Right lobe of liver (tissue), 4 donors: ENCODE measurements at regions not wholly inside any gene's neighbourhood (a gene's known extent, or its start where the extent isn't known, plus 50 kb on each side); places are given as distances from the start of the nearest gene placed in this dataset.

ENCODE experiments used
- POLR2A ChIP-seq: fragments of 450-650 bp; IDR thresholded peaks from one replicate; pipeline ENCODE4 v1.6.1; 2017; ENCODE audit warnings: antibody characterized with exemption, mild to moderate bottlenecking
- TF ChIP-seq, protein P1 (sequence below), 4 donors: fragments of 200-600 bp in 3 of 4; fragments of 450-650 bp in 1 of 4; IDR thresholded peaks; one replicate each; pipeline versions ENCODE4 v1.5.1 to v1.8.0; 2016 to 2022; ENCODE audit warnings: antibody characterized with exemption in 4 of 4, mild to moderate bottlenecking in 2 of 4
- donor health status: DM: no; HTN: no; CAD: no.
- donor health status: DM: no; HTN: no; CAD: no.
- donor health status: DM: no; HTN: yes; CAD: no.

DNA sequence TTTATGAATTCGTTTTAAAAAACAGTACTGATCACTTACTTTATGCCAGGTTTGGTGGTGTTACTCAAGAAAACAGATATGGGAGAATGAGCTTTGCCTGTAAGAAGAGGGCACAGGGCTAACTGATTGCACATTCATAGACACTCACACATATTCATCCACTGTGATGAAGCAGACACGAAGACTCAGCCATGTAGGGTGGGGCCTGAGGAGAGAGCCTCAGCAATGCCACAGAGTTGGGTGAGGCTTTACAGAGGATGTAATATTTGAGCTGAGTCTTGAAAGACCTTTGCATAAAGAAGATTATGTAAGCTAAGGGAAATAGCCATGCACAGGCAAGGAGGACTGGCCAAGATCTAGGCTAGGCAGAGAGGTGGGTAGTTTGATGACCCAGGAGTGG is 472.8 kb downstream of the PSAT1 start:
- TF ChIP-seq POLR2A: no peak
- TF ChIP-seq, protein P1, sequence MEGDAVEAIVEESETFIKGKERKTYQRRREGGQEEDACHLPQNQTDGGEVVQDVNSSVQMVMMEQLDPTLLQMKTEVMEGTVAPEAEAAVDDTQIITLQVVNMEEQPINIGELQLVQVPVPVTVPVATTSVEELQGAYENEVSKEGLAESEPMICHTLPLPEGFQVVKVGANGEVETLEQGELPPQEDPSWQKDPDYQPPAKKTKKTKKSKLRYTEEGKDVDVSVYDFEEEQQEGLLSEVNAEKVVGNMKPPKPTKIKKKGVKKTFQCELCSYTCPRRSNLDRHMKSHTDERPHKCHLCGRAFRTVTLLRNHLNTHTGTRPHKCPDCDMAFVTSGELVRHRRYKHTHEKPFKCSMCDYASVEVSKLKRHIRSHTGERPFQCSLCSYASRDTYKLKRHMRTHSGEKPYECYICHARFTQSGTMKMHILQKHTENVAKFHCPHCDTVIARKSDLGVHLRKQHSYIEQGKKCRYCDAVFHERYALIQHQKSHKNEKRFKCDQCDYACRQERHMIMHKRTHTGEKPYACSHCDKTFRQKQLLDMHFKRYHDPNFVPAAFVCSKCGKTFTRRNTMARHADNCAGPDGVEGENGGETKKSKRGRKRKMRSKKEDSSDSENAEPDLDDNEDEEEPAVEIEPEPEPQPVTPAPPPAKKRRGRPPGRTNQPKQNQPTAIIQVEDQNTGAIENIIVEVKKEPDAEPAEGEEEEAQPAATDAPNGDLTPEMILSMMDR (IDR thresholded peaks at IDR 0.05): no peak
